OCI-LY3 (cell line): ENCODE measurements at regions not wholly inside any gene's neighbourhood (a gene's known extent, or its start where the extent isn't known, plus 50 kb on each side); places are given as distances from the start of the nearest gene placed in this dataset.

Source experiments
- CTCF ChIP-seq: fragments of 200-600, 300-600 bp; sonication (generic); IDR thresholded peaks from 2 replicates; pipeline ENCODE4 v1.5.1; 2014; ENCODE audit warnings: antibody characterized with exemption, low read length, low read depth
- EZH2phosphoT487 ChIP-seq: fragments of 200-600 bp; shearing (Covaris generic); IDR thresholded peaks from 2 replicates; pipeline ENCODE4 v1.6.1; 2018; ENCODE audit warnings: antibody characterized with exemption, mixed run types, low read depth

GRCh38 chr14:54137614-54137961 is 181.0 kb upstream of the BMP4 start:
- TF ChIP-seq CTCF (no peak), EZH2phosphoT487 (no peak)
